ENCODE measurements at regions not wholly inside any gene's neighbourhood (a gene's known extent, or its start where the extent isn't known, plus 50 kb on each side); places are given as distances from the start of the nearest gene placed in this dataset.

GRCh38 chr13:70580825-70581224 lies 472.6 kb upstream of the KLHL1 start:
- Histone ChIP-seq H3K9ac (ENCODE audit: extremely low read depth, low read length, poor library complexity, severe bottlenecking) (no peak overlapping the region), H3K4me1 (ENCODE audit: control insufficient read depth, insufficient read depth, low read length) (no peaks in the 10 kb centered on the region), H3K27me3 (ENCODE audit: control insufficient read depth, insufficient read depth, low read length, poor library complexity, severe bottlenecking) (no peaks in the 10 kb centered on the region), H3K27ac (ENCODE audit: low read depth, low read length) (no peak overlapping the region), H3K36me3 (ENCODE audit: control insufficient read depth, insufficient read depth, low read length) (no peaks in the 10 kb centered on the region), H3K9me3 (ENCODE audit: control insufficient read depth, low read length) (no peaks in the 10 kb centered on the region), H3K4me3 (ENCODE audit: low read length) (no peak overlapping the region)
- no peaks in the 10 kb centered on the region for H3K27me3 Mint-ChIP-seq (ENCODE audit: insufficient read depth)
- H3K36me3 Mint-ChIP-seq (ENCODE audit: low read depth), result no peaks in the 10 kb centered on the region
- H3K4me3 Mint-ChIP-seq, result no peak overlapping the region
- H3K4me1 Mint-ChIP-seq, result no peaks in the 10 kb centered on the region
- no peak overlapping the region for H3K27ac Mint-ChIP-seq
- H3K9me3 Mint-ChIP-seq, result no peaks in the 10 kb centered on the region
- no peak for TF ChIP-seq CTCF (conservative IDR thresholded peaks at IDR 0.05)
- DNase-seq, result no peak

GRCh38 chr13:70579941-70580340 lies 471.7 kb upstream of the KLHL1 start:
- Histone ChIP-seq H3K9ac (ENCODE audit: extremely low read depth, low read length, poor library complexity, severe bottlenecking) (no peak overlapping the region), H3K36me3 (ENCODE audit: control insufficient read depth, insufficient read depth, low read length) (no peaks in the 10 kb centered on the region), H3K27me3 (ENCODE audit: control insufficient read depth, insufficient read depth, low read length, poor library complexity, severe bottlenecking) (no peaks in the 10 kb centered on the region), H3K27ac (ENCODE audit: low read depth, low read length) (no peak overlapping the region), H3K4me1 (ENCODE audit: control insufficient read depth, insufficient read depth, low read length) (no peaks in the 10 kb centered on the region), H3K9me3 (ENCODE audit: control insufficient read depth, low read length) (no peaks in the 10 kb centered on the region), H3K4me3 (ENCODE audit: low read length) (no peak overlapping the region)
- Mint-ChIP-seq H3K4me3 (no peak overlapping the region), H3K27me3 (ENCODE audit: insufficient read depth) (no peaks in the 10 kb centered on the region), H3K4me1 (no peaks in the 10 kb centered on the region), H3K9me3 (no peaks in the 10 kb centered on the region), H3K36me3 (ENCODE audit: low read depth) (no peaks in the 10 kb centered on the region), H3K27ac (no peak overlapping the region)
- TF ChIP-seq CTCF (conservative IDR thresholded peaks at IDR 0.05), result no peak
- 92 to 100% methylated on average over 2 to 3 of the region's 3 CpGs for WGBS, 2 experiments (ENCODE audit: insufficient coverage in 1 of 2, insufficient read length in 1 of 2)
- DNase-seq, result no peak

GRCh38 chr13:70571221-70571620 lies 463.0 kb upstream of the KLHL1 start:
- H3K27me3 Mint-ChIP-seq (ENCODE audit: insufficient read depth), result no peaks in the 10 kb centered on the region
- no peak for TF ChIP-seq CTCF (conservative IDR thresholded peaks at IDR 0.05)
- 94 to 95% methylated on average over 3 of the region's 3 CpGs for WGBS, 2 experiments (ENCODE audit: insufficient coverage in 1 of 2, insufficient read length in 1 of 2)
- DNase-seq, result no peak
- Histone ChIP-seq H3K27me3 (ENCODE audit: control insufficient read depth, insufficient read depth, low read length, poor library complexity, severe bottlenecking) (no peaks in the 10 kb centered on the region), H3K36me3 (ENCODE audit: control insufficient read depth, insufficient read depth, low read length) (no peaks in the 10 kb centered on the region), H3K4me1 (ENCODE audit: control insufficient read depth, insufficient read depth, low read length) (no peaks in the 10 kb centered on the region), H3K9me3 (ENCODE audit: control insufficient read depth, low read length) (peaks cover 5% of the 10 kb centered on the region), H3K4me3 (ENCODE audit: low read length) (no peak overlapping the region), H3K27ac (ENCODE audit: low read depth, low read length) (no peak overlapping the region), H3K9ac (ENCODE audit: extremely low read depth, low read length, poor library complexity, severe bottlenecking) (no peak overlapping the region)
- H3K36me3 Mint-ChIP-seq (ENCODE audit: low read depth), result no peaks in the 10 kb centered on the region
- H3K4me3 Mint-ChIP-seq, result no peak overlapping the region
- H3K9me3 Mint-ChIP-seq, result no peaks in the 10 kb centered on the region
- H3K27ac Mint-ChIP-seq, result no peak overlapping the region
- H3K4me1 Mint-ChIP-seq, result no peaks in the 10 kb centered on the region

Measured in endodermal cell (in vitro differentiated cells).